IMR-90 (cell line): ENCODE measurements at regions not wholly inside any gene's neighbourhood (a gene's known extent, or its start where the extent isn't known, plus 50 kb on each side); places are given as distances from the start of the nearest gene placed in this dataset.

Source experiments
- ATAC-seq: fragments of 200-7000 bp; cut with Tn5 transposase; 2 replicates; pipeline ENCODE4 v1.9.1; 2020; ENCODE audit warnings: low read depth, mild to moderate bottlenecking, moderate library complexity
- BruUV-seq: library from RNA; stranded (reverse); fragments of 400-500 nt; replicated peaks from 2 replicates; lab custom pipeline; 2021; lab: Mats Ljungman, UMichigan
- CTCF ChIA-PET: fragments of 300-600 bp; formaldehyde crosslinking; extraction: SDS; loops from one replicate; lab custom pipeline; 2021; ENCODE audit warnings: antibody characterized with exemption; lab: Yijun Ruan, JAX
- POLR2A ChIA-PET: fragments of 300-600 bp; sonication (Branson Sonifier 250); formaldehyde crosslinking; loops from one replicate; lab custom pipeline; 2022; ENCODE audit warnings: antibody characterized with exemption; ENCODE audit not compliant: unreplicated experiment; lab: Charles Lee
- DNase-seq: peaks from one replicate; pipeline ENCODE4 v3.0.0; 2013
- H2AFZ ChIP-seq: replicated peaks from 2 replicates; pipeline ENCODE3; 2013; ENCODE audit warnings: low read length, mild to moderate bottlenecking; ENCODE audit not compliant: poor library complexity
- H2AK5ac ChIP-seq: 2 replicates; pipeline ENCODE4 v1.6.1; 2013; ENCODE audit warnings: low read depth, low read length, inconsistent platforms
- H2AK9ac ChIP-seq: replicated peaks from 2 replicates; pipeline ENCODE3; 2013; ENCODE audit warnings: mild to moderate bottlenecking, low read depth, low read length, moderate library complexity; ENCODE audit not compliant: poor library complexity
- H2BK120ac ChIP-seq: 2 replicates; pipeline ENCODE4 v1.6.1; 2013; ENCODE audit warnings: low read depth, low read length, inconsistent platforms
- H2BK15ac ChIP-seq: 3 replicates; pipeline ENCODE4 v1.6.1; 2013; ENCODE audit warnings: low read depth, low read length, inconsistent platforms
- H2BK20ac ChIP-seq: 2 replicates; pipeline ENCODE4 v1.6.1; 2013; ENCODE audit warnings: low read depth, mild to moderate bottlenecking, inconsistent platforms, low read length, moderate library complexity
- H2BK5ac ChIP-seq: 2 replicates; pipeline ENCODE4 v1.6.1; 2013; ENCODE audit warnings: mild to moderate bottlenecking, low read depth, low read length, inconsistent platforms; ENCODE audit not compliant: poor library complexity, severe bottlenecking
- H3K14ac ChIP-seq: replicated peaks from 2 replicates; pipeline ENCODE4 v1.6.1; 2013; ENCODE audit warnings: low read depth, low read length, inconsistent platforms
- H3K18ac ChIP-seq: 2 replicates; pipeline ENCODE4 v1.6.1; 2013; ENCODE audit warnings: low read depth, low read length, control low read depth
- H3K23ac ChIP-seq: 2 replicates; pipeline ENCODE4 v1.6.1; 2013; ENCODE audit warnings: low read depth, low read length, inconsistent platforms
- H3K27ac ChIP-seq: 2 replicates; pipeline ENCODE4 v1.5.1; 2013; ENCODE audit warnings: mild to moderate bottlenecking, control low read depth, low read length; ENCODE audit not compliant: insufficient read depth
- H3K27me3 ChIP-seq: 2 replicates; pipeline ENCODE4 v1.6.1; 2013; ENCODE audit warnings: low read length; ENCODE audit not compliant: control insufficient read depth, insufficient read depth
- H3K36me3 ChIP-seq: 2 replicates; pipeline ENCODE4 v1.6.1; 2013; ENCODE audit warnings: low read length, mixed read lengths; ENCODE audit not compliant: control insufficient read depth, insufficient read depth
- H3K4ac ChIP-seq: 2 replicates; pipeline ENCODE4 v1.6.1; 2013; ENCODE audit warnings: low read depth, low read length, inconsistent platforms
- H3K4me1 ChIP-seq: 2 replicates; pipeline ENCODE4 v1.6.1; 2013; ENCODE audit warnings: low read length, mixed read lengths; ENCODE audit not compliant: control insufficient read depth, insufficient read depth
- H3K4me2 ChIP-seq: 2 replicates; pipeline ENCODE4 v1.6.1; 2013; ENCODE audit warnings: low read depth, mild to moderate bottlenecking, control low read depth, low read length, moderate library complexity
- H3K4me3 ChIP-seq: 2 replicates; pipeline ENCODE4 v1.5.1; 2013; ENCODE audit warnings: low read depth, mild to moderate bottlenecking, control low read depth, low read length, moderate library complexity; ENCODE audit not compliant: insufficient read depth
- H3K56ac ChIP-seq: 2 replicates; pipeline ENCODE4 v1.6.1; 2013; ENCODE audit warnings: low read length, inconsistent platforms; ENCODE audit not compliant: insufficient read depth; ENCODE audit errors: extremely low read depth
- H3K79me1 ChIP-seq, 2 experiments: 2 replicates each; pipeline ENCODE4 v1.6.1; 2013; ENCODE audit warnings: low read length in 2 of 2, inconsistent platforms in 1 of 2, low read depth in 1 of 2
- H3K9ac ChIP-seq: 2 replicates; pipeline ENCODE4 v1.6.1; 2013; ENCODE audit warnings: low read depth, low read length, control low read depth
- H3K9me1 ChIP-seq: 2 replicates; pipeline ENCODE4 v1.6.1; 2013; ENCODE audit warnings: low read length, inconsistent platforms; ENCODE audit not compliant: insufficient read depth
- H3K9me3 ChIP-seq: 2 replicates; pipeline ENCODE4 v1.6.1; 2013; ENCODE audit warnings: low read length; ENCODE audit not compliant: control insufficient read depth, insufficient read depth
- H4K20me1 ChIP-seq: 2 replicates; pipeline ENCODE4 v1.6.1; 2013; ENCODE audit warnings: low read length, inconsistent platforms; ENCODE audit not compliant: insufficient read depth
- H4K5ac ChIP-seq: 2 replicates; pipeline ENCODE4 v1.6.1; 2013; ENCODE audit warnings: mild to moderate bottlenecking, low read depth, low read length, control low read depth
- H4K8ac ChIP-seq, 2 experiments: 2 replicates each; pipeline ENCODE4 v1.6.1; 2013; ENCODE audit warnings: low read depth in 2 of 2, low read length in 2 of 2, control low read depth in 1 of 2, inconsistent platforms in 1 of 2
- H4K91ac ChIP-seq: 2 replicates; pipeline ENCODE4 v1.6.1; 2013; ENCODE audit warnings: low read depth, low read length, inconsistent platforms; ENCODE audit not compliant: insufficient read depth
- BHLHE40 ChIP-seq: fragments of 150-350 bp; IDR thresholded peaks from 2 replicates; pipeline ENCODE4 v1.6.1; 2016; ENCODE audit warnings: mild to moderate bottlenecking, low read depth, low read length
- CHD1 ChIP-seq: IDR thresholded peaks from 2 replicates; pipeline ENCODE4 v1.6.1; 2012; ENCODE audit warnings: low read depth, low read length, improper control_type of control experiment
- FOS ChIP-seq: fragments of 150-350 bp; IDR thresholded peaks from 2 replicates; pipeline ENCODE4 v1.6.1; 2016; ENCODE audit warnings: low read depth, low read length
- MAFK ChIP-seq: IDR thresholded peaks from 2 replicates; pipeline ENCODE4 v1.6.1; 2012; ENCODE audit warnings: low read depth, low read length, improper control_type of control experiment
- MAZ ChIP-seq: IDR thresholded peaks from 2 replicates; pipeline ENCODE4 v1.6.1; 2012; ENCODE audit warnings: low read depth, mild to moderate bottlenecking, low read length, improper control_type of control experiment, moderate library complexity, borderline replicate concordance
- MXI1 ChIP-seq: IDR thresholded peaks from 2 replicates; pipeline ENCODE4 v1.6.1; 2012; ENCODE audit warnings: low read depth, mild to moderate bottlenecking, low read length, moderate library complexity, borderline replicate concordance
- NFE2L2 ChIP-seq: fragments of 150-350 bp; IDR thresholded peaks from 2 replicates; pipeline ENCODE4 v1.6.1; 2016; ENCODE audit warnings: low read depth, mild to moderate bottlenecking, low read length
- RFX5 ChIP-seq: IDR thresholded peaks from 2 replicates; pipeline ENCODE4 v1.8.0; 2012; ENCODE audit warnings: low read depth, mild to moderate bottlenecking, low read length, moderate library complexity
- SMC3 ChIP-seq: fragments of 150-350 bp; IDR thresholded peaks from 2 replicates; pipeline ENCODE4 v1.6.1; 2016; ENCODE audit warnings: low read depth, mild to moderate bottlenecking, antibody characterized with exemption, low read length, moderate library complexity
- WGBS, 2 experiments: methylation state at CpG; one replicate each; pipeline versions ENCODE4 v1.1.5 to v1.1.7; 2013; ENCODE audit warnings: missing lambda C conversion rate in 2 of 2; ENCODE audit not compliant: insufficient read length in 1 of 2; ENCODE audit errors: extremely low coverage in 2 of 2; 5-methylcytosine and 5-hydroxymethylcytosine counted together
- dilution Hi-C: fragments of 300-500 bp; cut with HindIII; formaldehyde crosslinking; loops from one replicate; pipeline ENCODE4 v1.14.3; 2018; ENCODE audit warnings: low sequenced_read_pairs; ENCODE audit not compliant: unreplicated experiment
- in situ Hi-C: fragments of 300-500 bp; cut with MboI; formaldehyde crosslinking; loops from 3 replicates; pipeline ENCODE4 v1.14.3; 2019; ENCODE audit warnings: low sequenced_read_pairs, inconsistent platforms, mixed read lengths
- intact Hi-C: fragments of 100-400 bp; cut with micrococcal nuclease; formaldehyde crosslinking; loops from 2 replicates; pipeline ENCODE4 v1.10.0; 2022
- TF ChIP-seq, protein P1 (sequence below): conservative IDR thresholded peaks from 2 replicates; pipeline ENCODE4 v1.5.1; 2012; ENCODE audit warnings: mild to moderate bottlenecking, low read depth, low read length, improper control_type of control experiment
- TF ChIP-seq, protein P2 (sequence below): fragments of 150-350 bp; IDR thresholded peaks from 2 replicates; pipeline ENCODE4 v1.6.1; 2016; ENCODE audit warnings: low read depth, mild to moderate bottlenecking, low read length, moderate library complexity, borderline replicate concordance

DNA sequence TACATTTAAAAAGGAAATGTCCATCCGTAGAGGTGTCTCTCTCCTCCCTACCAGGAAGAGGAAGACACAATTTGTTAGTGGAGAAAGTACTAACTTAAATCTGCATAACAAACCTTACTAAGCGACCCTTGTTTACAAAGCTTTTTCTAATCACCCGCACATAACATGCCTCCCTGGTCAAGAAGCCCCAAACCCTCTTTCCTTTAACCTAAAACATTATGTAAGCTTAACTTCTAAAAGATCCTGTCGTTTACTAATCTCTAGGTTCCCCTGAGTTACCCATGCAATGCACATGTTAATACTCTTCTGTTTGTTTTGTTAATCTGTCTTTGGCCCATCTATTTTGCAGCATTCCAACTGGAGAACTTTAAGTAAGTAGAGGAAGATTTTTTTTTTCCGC lies 630.3 kb upstream of the NRXN1 start:
- Histone ChIP-seq H4K91ac (no peak overlapping the region), H3K4me2 (no peak overlapping the region), H2BK120ac (no peak overlapping the region), H3K36me3 (no peaks in the 10 kb centered on the region), H2AK9ac (no peak overlapping the region), H4K5ac (no peak overlapping the region), H3K9ac (no peak overlapping the region), H3K23ac (no peak overlapping the region), H3K18ac (no peak overlapping the region), H4K8ac (no peak overlapping the region), H2AFZ (no peak overlapping the region), H3K4me3 (no peak overlapping the region), H3K4me1 (no peaks in the 10 kb centered on the region), H2BK20ac (no peak overlapping the region), H3K27me3 (no peaks in the 10 kb centered on the region), H3K4ac (no peak overlapping the region), H3K9me1 (no peaks in the 10 kb centered on the region), H3K9me3 (no peaks in the 10 kb centered on the region), H3K79me1 (no peaks in the 10 kb centered on the region), H3K27ac (no peak overlapping the region), H2AK5ac (no peak overlapping the region), H4K20me1 (no peaks in the 10 kb centered on the region), H2BK5ac (no peak overlapping the region), H2BK15ac (no peak overlapping the region), H3K56ac (no peak overlapping the region), H3K14ac (no peak overlapping the region)
- ATAC-seq, result no peak
- in situ Hi-C loops (no loop called here), intact Hi-C loops (no loop called here), dilution Hi-C loops (no loop called here)
- POLR2A ChIA-PET, result no interaction called here
- TF ChIP-seq, protein P1, sequence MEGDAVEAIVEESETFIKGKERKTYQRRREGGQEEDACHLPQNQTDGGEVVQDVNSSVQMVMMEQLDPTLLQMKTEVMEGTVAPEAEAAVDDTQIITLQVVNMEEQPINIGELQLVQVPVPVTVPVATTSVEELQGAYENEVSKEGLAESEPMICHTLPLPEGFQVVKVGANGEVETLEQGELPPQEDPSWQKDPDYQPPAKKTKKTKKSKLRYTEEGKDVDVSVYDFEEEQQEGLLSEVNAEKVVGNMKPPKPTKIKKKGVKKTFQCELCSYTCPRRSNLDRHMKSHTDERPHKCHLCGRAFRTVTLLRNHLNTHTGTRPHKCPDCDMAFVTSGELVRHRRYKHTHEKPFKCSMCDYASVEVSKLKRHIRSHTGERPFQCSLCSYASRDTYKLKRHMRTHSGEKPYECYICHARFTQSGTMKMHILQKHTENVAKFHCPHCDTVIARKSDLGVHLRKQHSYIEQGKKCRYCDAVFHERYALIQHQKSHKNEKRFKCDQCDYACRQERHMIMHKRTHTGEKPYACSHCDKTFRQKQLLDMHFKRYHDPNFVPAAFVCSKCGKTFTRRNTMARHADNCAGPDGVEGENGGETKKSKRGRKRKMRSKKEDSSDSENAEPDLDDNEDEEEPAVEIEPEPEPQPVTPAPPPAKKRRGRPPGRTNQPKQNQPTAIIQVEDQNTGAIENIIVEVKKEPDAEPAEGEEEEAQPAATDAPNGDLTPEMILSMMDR, result no peak
- TF ChIP-seq MXI1, result no peak
- TF ChIP-seq, protein P2, sequence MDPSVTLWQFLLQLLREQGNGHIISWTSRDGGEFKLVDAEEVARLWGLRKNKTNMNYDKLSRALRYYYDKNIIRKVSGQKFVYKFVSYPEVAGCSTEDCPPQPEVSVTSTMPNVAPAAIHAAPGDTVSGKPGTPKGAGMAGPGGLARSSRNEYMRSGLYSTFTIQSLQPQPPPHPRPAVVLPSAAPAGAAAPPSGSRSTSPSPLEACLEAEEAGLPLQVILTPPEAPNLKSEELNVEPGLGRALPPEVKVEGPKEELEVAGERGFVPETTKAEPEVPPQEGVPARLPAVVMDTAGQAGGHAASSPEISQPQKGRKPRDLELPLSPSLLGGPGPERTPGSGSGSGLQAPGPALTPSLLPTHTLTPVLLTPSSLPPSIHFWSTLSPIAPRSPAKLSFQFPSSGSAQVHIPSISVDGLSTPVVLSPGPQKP, result no peak
- no peak for TF ChIP-seq SMC3
- TF ChIP-seq CHD1, result no peak
- TF ChIP-seq NFE2L2, result no peak
- no peak for TF ChIP-seq FOS
- no peak for TF ChIP-seq MAFK
- TF ChIP-seq MAZ, result no peak
- TF ChIP-seq BHLHE40, result no peak
- TF ChIP-seq RFX5, result no peak
- no CpG with 5 or more reads among the region's 5 CpGs for WGBS, 2 experiments
- CTCF ChIA-PET, result no interaction called here
- no TSS peak for BruUV-seq
- no peak for DNase-seq
